ENCODE measurements at regions not wholly inside any gene's neighbourhood (a gene's known extent, or its start where the extent isn't known, plus 50 kb on each side); places are given as distances from the start of the nearest gene placed in this dataset.
"Not testable (repeated sequence)": the region's sequence is repeated elsewhere in the genome, so short reads cannot be mapped to it uniquely, and the experiment has no call there.

DNA sequence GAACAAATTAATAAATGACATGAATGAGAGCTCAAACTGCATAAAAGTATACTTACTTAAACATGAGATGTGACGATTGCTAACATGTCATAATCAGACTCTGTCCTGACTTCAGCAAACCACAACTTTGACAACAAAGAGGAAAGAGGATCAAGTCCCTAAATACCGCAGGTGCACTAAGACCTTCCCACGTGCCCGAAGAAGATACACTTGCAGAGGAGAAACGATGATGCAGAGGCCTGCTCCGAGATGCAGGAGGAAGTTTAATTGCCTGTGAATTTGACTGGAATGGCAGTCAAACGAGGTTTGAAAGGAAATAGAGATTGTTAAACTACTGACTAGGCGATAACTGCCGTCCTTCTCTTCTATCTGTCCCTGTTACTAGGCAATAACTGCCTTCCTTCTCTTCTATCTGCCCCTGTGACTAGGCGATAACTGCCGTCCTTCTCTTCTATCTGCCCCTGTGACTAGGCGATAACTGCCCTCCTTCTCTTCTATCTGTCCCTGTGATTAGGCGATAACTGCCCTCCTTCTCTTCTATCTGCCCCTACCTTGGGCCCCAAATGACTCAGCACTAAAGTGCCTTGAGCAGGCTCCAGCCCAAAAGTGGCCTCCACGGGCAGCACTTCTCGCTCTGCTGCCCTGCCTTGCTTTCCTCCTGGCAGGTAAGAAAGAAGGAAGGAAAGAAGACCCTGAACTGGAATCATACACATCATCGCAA lies 2226.0 kb upstream of the DEFB115 start:
- DNase-seq, ATAC-seq: not testable (repeated sequence)

DNA sequence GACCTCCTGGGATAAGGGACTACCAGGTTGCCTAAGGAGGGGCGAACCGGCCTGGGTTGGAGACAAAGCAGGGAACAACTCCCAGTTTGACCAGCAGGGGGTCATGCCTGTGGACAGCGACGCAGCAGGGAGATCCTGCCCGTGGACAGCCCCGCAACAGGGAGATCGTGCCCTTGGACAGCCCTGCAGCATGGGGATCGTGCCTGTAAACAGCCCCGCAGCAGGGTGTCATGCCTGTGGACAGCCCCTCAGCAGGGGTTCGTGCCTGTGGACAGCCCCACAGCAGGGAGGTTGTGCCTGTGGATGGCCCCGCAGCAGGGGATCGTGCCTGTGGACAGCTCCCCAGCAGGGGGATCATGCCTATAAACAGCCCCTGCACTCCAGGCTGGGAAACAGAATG lies 2213.2 kb upstream of the DEFB115 start:
- not testable (repeated sequence) for ATAC-seq, DNase-seq

GRCh38 chr20:29050008-29050606 lies 2207.4 kb upstream of the DEFB115 start:
- not testable (repeated sequence) for DNase-seq, ATAC-seq

DNA sequence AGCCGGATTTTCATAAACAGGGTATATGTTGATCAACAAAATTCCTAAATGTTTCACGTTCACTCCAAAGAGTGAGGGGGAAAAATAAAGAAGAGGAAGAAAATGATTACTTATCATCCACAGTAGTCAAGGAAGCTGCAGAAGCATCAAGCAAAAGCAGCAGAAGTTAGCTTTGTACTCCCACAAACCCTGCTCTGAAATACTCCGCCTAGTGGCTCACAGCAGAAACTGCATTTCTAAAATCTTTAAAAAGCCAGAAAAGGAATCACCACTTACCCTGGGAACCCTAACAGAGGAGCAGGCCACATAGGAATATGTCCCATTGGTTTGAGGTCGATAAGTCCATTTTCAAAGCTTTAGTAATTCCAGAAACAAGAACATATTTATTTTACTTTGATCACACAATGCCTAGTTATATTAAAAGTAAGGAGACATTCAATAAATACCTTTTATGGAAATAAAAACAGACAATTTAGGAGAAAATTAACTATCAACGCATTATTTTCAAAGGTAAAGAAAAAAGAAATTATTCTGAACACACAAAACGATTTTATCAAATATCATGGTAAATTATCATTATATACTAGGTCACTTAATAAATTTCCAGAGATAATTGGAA lies 2199.5 kb upstream of the DEFB115 start:
- not testable (repeated sequence) for ATAC-seq, DNase-seq

GRCh38 chr20:29062451-29062850 lies 2195.0 kb upstream of the DEFB115 start:
- not testable (repeated sequence) for DNase-seq, ATAC-seq

- ATAC-seq, DNase-seq: not testable (repeated sequence)
Measured at GRCh38 chr20:29066341-29066740, 2191.1 kb upstream of the DEFB115 start.

DNA sequence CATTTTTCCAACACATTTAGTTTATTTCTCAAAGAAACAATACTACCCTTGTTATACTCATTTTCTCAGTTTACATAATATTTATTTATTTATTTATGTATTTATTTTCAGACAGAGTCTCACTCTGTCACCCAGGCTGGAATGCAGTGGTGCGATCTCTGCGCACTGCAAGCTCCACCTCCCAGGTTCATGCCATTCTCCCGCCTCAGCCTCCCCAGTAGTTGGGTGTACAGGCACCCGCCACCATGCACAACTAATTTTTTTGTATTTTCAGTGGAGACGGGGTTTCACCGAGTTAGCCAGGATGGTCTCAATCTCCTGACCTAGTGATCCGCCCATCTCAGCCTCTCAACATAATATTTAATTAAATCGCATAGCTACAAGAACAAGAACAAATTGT lies 2183.8 kb upstream of the DEFB115 start:
- not testable (repeated sequence) for DNase-seq, ATAC-seq

GRCh38 chr20:29079769-29080690 lies 2177.4 kb upstream of the DEFB115 start:
- DNase-seq (no peak), ATAC-seq (peak; percentile 14)

DNA sequence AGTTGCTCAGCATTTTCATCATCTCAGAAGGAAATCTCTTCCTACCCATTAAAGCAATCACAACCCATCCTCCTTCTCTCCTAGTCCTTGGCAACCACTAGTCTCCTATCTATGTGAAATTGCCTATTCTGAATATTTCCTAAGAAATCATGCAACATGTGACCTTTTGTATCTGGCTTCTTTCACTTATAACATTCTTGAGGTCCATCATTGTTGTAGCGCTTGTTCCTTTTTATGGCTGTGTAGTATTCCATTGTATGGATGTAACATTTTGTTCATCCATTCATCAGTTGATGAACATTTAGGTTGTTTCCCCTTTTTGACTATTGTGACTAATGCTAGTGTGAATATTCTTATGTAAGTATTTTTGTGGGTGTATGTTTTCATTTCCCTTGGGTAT lies 2175.8 kb upstream of the DEFB115 start:
- not testable (repeated sequence) for DNase-seq, ATAC-seq

DNA sequence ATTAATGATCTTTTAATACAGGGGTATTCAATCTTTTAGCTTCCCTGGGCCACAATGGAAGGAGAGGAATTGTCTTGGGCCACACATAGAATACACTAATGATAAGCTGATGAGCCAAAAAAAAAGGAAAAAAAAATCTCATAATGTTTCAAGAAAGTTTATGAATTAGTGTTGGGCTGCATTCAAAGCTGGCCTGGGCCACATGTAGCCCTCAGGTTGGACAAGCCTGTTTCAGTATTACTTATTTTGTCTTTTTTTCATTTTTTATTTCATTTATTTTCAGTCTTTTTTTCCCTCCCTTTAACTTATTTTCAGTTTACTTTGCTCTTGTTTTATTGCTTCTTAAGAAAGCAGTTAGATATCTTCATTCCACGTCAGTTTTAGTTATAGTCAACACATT lies 2171.8 kb upstream of the DEFB115 start:
- DNase-seq, result no peak
- no peak for ATAC-seq

GRCh38 chr20:29086145-29086718 lies 2171.2 kb upstream of the DEFB115 start:
- not testable (repeated sequence) for ATAC-seq, DNase-seq

DNA sequence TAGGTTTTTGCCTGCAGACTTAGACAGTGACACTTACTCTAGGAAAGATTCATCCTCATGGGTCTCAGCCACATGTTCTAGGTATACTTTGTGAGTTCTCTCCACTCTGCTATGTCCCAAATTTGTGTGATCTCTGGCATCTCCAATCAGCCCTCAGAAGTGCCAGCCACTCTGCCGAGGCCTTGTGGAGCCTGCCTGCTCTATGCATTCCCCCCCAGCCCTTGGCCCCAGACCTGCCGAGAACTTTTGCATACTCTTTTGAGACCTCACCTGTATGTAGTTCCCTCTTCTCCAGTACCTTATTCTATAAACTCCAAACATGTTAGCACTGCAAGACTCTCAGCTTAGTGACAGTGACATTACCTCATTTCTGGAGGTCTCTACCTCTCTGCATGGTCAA lies 2170.5 kb upstream of the DEFB115 start:
- DNase-seq, result no peak
- no peak for ATAC-seq

- not testable (repeated sequence) for DNase-seq, ATAC-seq
Measured at GRCh38 chr20:29087887-29088286, 2169.6 kb upstream of the DEFB115 start.

DNA sequence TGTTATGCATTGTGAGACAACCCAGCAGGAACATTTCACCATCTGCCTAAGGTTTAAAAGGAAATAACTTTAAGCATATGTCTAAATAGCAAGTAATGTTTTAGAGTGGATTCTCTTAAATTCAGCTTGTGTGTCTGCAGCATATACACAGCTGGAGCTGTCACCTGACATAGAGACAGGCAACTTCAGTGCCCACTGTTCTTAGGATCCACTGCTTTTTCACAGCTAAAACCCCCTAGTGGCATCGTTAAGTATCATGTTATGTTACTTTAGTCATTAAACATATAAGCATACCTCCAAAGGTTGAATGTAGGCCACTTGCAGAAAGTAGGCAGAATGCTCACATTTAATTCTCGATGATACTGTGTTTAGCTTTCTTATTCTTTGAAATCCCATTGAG lies 2169.0 kb upstream of the DEFB115 start:
- DNase-seq, ATAC-seq: not testable (repeated sequence)

- ATAC-seq, DNase-seq: not testable (repeated sequence)
Measured at GRCh38 chr20:29089409-29089808, 2168.1 kb upstream of the DEFB115 start.

DNA sequence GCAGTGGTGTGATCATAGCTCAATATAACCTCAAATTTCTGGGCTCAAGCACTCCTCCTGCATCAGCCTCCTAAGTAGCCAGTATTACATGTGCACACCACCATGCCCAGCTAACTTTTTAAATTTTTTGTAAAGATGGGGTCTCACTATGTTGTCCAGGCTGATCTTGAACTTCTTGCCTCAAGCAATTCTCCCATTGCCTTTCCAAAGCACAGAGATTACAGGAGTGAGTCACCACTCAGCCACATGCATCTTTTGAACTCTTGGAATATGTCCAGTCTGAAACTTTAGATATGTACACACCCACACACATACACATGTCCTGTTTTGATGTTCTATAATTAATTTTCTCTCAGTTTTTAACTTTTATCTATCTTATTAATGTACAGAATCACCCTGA lies 2163.5 kb upstream of the DEFB115 start:
- not testable (repeated sequence) for DNase-seq, ATAC-seq

DNA sequence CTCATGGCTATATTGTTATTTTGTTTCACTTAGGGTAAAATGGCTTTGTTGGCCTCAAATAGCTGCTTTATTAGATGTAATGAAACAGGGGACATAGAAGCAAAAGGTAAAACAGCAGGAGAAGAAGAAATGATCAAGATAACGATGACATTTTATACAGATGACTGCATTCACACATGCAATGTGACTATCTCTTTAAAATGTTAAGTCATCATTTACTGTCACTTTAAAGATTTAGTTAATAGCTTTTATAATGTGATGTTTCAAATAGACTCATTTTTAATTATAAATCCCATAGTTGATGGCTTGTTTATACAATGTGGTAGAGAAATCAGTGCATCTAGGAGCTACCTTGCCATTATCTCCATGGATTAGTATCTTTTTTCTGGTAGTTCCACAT lies 2160.8 kb upstream of the DEFB115 start:
- ATAC-seq, DNase-seq: not testable (repeated sequence)

DNA sequence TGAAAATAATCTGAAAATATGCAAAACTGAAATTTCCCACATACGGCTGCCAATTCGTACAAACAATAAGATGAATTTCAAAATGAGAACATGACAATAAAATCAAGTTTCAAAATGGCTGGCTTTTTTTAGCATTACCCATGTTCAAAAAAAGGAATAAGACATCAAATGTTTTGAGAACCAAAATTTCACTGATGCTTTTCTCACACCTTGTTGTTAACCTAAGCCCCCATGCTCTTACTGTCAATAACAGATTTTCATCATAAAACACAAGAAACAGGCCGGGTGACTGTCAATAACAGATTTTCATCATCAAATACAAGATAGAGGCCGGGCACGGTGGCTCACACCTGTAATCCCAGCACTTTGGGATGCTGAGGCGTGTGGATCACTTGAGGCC lies 2149.6 kb upstream of the DEFB115 start:
- DNase-seq, ATAC-seq: not testable (repeated sequence)

GRCh38 chr20:29109386-29109785 lies 2148.1 kb upstream of the DEFB115 start:
- not testable (repeated sequence) for ATAC-seq, DNase-seq

DNA sequence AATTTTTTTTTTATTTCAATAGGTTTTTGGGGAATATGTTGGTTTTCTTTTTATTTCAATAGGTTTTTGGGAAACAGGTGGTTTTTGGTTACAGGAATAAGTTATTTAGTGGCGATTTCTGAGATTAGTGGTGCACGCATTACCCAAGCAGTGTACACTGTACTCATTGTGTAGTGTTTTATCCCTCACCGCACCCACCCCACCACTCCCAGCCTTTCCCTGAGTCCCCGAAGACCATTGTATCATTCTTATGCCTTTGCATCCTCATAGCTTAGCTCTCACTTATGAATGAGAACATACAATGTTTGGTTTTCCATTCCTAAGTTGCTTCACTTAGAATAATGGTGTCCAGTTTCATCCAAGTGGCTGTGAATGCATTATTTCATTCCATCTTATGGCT lies 2142.4 kb upstream of the DEFB115 start:
- DNase-seq, ATAC-seq: not testable (repeated sequence)

DNA sequence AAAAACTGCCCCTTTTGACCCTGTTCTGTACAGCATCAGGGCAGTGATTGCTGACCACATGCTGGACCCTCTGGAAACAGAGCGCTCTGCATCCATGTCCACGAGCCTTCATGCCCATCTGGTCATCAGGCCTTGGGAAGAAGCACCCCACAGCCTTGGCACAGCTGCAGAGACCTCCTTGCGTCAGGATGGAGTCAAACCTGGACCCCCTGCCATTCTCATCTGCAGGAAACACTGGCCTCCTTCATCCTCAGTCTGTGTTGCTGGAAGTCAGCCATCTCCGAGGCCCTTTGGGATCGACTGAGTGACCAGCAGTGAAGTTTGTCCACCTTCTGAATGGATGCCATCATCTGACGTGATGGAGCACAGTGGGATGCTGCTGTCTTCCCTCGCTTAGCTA lies 2138.3 kb upstream of the DEFB115 start:
- DNase-seq (no peak), ATAC-seq (no peak)
